ENCODE measurements at regions not wholly inside any gene's neighbourhood (a gene's known extent, or its start where the extent isn't known, plus 50 kb on each side); places are given as distances from the start of the nearest gene placed in this dataset.

DNA sequence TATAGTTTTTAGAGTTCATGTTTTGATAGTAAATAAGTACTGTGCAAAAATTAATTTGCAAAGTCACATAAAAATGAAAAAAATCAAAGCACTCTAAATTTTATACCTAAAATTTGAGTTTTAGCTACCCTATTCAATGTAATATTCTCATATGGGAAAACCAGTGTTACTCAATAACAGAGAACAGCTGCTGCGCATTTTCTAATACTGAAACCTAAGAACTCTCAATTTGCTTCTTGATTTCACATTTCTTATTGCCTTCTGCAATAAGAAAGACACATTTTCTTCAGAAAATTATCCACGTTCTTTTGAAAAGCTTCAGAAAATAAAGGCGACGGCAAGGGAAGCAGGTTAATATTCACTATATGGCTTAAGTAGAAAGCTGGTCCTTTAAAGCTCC lies 199.1 kb upstream of the CCDC150 start:
- TF ChIP-seq, protein P1, sequence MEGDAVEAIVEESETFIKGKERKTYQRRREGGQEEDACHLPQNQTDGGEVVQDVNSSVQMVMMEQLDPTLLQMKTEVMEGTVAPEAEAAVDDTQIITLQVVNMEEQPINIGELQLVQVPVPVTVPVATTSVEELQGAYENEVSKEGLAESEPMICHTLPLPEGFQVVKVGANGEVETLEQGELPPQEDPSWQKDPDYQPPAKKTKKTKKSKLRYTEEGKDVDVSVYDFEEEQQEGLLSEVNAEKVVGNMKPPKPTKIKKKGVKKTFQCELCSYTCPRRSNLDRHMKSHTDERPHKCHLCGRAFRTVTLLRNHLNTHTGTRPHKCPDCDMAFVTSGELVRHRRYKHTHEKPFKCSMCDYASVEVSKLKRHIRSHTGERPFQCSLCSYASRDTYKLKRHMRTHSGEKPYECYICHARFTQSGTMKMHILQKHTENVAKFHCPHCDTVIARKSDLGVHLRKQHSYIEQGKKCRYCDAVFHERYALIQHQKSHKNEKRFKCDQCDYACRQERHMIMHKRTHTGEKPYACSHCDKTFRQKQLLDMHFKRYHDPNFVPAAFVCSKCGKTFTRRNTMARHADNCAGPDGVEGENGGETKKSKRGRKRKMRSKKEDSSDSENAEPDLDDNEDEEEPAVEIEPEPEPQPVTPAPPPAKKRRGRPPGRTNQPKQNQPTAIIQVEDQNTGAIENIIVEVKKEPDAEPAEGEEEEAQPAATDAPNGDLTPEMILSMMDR (IDR thresholded peaks at IDR 0.05; ENCODE audit: borderline replicate concordance, insufficient read depth, low read depth, low read length), result no peak
- H3K4me3 ChIP-seq (ENCODE audit: low read depth, low read length), result no peak overlapping the region

DNA sequence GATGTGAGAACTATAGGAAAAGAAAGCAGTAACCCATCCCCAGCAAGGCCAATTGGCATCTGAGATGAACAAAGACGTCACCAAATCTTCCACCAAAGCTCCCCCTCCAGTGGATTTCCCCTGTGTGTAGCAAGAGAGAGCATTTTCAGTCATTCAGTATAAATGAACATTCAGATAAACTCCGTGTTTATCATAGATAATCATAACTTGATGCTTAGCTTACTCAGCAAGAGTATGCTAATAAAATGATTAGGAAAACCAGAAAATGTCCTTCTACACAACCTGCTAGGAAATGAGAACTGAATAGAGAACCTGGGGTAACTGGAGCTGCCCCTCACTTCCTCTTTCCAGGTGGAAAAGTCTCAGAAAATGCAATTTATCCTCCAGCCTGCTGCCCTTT lies 198.0 kb upstream of the CCDC150 start:
- TF ChIP-seq, protein P1 (IDR thresholded peaks at IDR 0.05; ENCODE audit: borderline replicate concordance, insufficient read depth, low read depth, low read length), result no peak

DNA sequence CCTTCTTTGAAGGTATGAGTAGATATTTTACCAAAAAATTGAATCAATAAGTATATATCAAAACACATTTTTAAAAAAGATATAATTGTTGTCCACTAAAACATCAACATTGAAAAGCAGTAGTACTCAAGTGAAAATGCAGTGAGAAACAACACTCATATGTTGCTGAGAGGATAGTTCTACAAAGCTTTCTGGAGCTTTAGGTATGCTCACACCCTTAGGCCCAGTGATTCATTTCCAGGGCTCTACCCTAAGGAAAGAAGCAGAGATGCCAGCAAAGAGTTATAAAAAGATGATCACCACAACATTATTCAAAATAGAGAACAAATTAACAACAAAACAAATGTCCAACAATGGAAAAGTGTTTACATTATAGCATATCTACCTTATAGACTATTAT lies 197.3 kb upstream of the CCDC150 start:
- H3K4me3 ChIP-seq (ENCODE audit: low read depth, low read length), result no peak overlapping the region
- TF ChIP-seq, protein P1 (IDR thresholded peaks at IDR 0.05; ENCODE audit: borderline replicate concordance, insufficient read depth, low read depth, low read length), result no peak

More for the DNA sequence above, 198.0 kb upstream of the CCDC150 start:
- H3K4me3 ChIP-seq (ENCODE audit: low read depth, low read length), result no peak overlapping the region

DNA sequence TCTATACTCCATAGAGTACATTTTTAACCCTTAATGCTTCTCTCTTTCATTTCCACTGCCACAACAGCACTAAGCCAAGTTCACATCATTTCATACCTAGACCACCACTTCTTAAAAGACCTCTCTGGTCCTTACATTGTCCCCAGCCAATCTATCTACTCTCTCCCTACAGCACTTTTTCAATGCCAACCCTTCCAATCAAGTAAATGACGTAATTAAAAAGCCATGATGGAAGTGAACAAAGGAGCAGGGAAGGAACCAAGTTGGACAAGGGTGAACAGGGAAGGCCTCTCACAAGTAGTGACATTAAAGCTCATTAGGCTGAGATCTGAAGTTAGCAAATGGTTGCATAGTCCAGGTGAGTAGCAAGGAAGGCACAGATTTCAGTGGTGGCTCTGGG lies 195.1 kb upstream of the CCDC150 start:
- TF ChIP-seq, protein P1 (IDR thresholded peaks at IDR 0.05; ENCODE audit: borderline replicate concordance, insufficient read depth, low read depth, low read length), result no peak
- no peak overlapping the region for H3K4me3 ChIP-seq (ENCODE audit: low read depth, low read length)

DNA sequence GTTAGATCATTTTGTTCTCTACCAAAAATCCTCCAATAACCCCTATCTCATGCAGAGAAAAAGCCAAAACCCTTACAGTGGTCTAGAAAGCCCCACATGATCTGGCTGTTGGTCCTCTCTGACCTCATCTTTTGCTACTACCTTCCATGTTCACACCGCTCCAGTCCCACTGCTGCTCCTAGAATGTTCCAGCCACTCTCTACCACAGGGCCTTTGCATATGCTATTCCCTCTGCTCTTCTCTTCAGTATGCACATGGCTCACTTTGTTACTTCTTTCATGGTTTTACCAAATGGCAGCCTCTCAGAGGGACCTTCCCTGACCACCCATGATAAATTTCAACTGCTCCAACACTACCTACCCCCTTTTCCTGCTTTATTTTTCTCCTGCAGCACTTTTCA lies 193.5 kb upstream of the CCDC150 start:
- TF ChIP-seq, protein P1 (IDR thresholded peaks at IDR 0.05; ENCODE audit: borderline replicate concordance, insufficient read depth, low read depth, low read length), result no peak
- no peak overlapping the region for H3K4me3 ChIP-seq (ENCODE audit: low read depth, low read length)

DNA sequence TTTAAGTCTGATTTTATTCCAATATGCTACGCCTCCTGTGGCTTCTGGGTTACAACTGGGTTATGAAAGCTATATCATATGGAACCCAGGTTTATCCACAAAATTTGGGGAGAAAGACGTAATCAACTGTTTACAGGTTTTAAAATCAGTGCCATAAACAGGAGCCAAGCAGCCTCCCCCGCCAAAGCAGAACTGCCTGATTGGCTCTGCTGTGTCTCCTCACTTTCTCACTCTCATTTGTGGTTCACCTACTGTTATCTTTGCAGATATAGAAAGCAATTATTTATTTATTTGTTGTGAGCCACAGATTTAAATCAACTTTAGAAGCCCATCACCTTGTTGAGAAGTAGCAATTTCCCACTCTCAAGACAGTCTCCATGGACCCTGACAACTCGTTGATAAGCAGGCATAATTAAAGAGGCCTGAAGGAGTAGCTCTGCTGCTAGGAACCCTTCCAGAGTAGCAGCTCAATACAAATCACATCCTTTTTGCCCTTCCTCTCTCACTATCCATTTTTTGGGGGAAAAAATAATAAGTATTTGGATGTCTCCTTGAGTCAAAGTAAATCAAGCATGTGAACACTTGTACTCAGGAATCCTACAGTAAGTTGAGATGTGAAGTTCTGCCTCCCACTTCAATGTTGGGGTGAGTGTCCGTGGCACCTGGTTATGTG lies 191.0 kb upstream of the CCDC150 start:
- no peak overlapping the region for H3K4me3 ChIP-seq (ENCODE audit: low read depth, low read length)
- TF ChIP-seq, protein P1 (IDR thresholded peaks at IDR 0.05; ENCODE audit: borderline replicate concordance, insufficient read depth, low read depth, low read length), result no peak

DNA sequence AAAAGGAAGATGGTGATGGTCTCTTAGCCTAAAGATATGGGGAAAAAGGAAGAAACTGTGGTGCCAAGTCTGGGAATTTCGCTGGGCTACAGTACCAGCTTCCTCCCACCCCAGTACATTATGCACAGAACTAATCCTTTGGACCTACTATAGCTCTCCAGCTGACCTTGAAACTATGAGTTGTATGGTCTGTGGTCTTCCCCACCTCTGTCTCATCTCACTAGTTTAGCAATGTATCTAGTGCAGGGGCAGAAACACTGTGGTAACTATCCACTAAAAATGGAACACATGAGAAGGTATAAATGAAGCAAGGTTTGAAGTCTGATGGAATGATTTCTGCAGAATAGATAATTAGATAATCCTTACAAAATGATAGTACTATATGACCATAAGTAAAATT lies 190.4 kb upstream of the CCDC150 start:
- TF ChIP-seq, protein P1 (IDR thresholded peaks at IDR 0.05; ENCODE audit: borderline replicate concordance, insufficient read depth, low read depth, low read length), result no peak
- no peak overlapping the region for H3K4me3 ChIP-seq (ENCODE audit: low read depth, low read length)
